ENCODE measurements at regions not wholly inside any gene's neighbourhood (a gene's known extent, or its start where the extent isn't known, plus 50 kb on each side); places are given as distances from the start of the nearest gene placed in this dataset.
A peak's percentile ranks its signal among the peaks of the same experiment; 100 is the strongest.

- no peak for DNase-seq
These were observed 321.9 kb downstream of the ZSWIM6 start for GRCh38 chr5:61653807-61654580.

DNA sequence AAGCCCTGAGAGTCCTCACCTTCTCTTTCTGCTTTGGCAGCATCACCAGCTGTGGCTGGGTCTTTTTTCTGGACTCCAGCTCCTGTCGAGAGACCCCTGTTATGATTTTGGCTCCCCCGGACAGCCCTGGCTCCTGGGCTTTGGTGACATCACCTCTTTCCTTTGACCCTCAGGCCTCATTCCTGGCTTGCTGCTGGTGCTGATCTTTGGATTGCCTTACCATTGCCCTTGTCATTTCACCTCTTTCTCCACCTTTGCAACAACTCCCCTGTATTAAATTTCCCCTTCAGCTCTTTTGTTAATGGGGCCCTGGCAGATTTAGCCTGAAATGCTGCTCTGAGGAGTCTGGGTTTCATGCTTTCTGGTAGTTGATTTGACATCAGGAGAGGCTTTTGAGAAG lies 322.8 kb downstream of the ZSWIM6 start:
- no peak for DNase-seq

- no peak for DNase-seq
These were observed 325.0 kb downstream of the ZSWIM6 start for GRCh38 chr5:61657010-61657409.

GRCh38 chr5:61657686-61658085 lies 325.6 kb downstream of the ZSWIM6 start:
- no peak for DNase-seq

DNA sequence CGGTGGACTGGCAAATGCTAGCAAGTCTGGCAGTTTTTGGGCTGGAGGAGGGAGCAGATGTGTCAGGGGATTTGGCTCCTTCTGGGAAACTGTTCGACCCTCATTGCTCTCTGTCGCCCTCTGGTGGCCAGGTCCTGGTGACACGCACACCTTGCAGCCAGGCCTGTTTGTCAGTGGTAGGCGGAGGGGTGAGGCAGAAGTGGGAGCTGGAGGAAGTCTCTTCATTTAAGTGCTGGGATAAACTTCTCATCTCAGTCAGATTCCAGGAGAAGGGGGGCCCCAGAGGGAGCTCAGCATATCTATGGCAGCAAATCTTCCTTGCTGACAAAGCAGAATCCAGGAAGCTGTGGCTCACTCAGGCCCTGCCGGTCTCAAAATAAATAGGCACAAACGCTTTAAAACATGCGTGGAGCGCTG lies 326.5 kb downstream of the ZSWIM6 start:
- peak; percentile 68 for DNase-seq

DNA sequence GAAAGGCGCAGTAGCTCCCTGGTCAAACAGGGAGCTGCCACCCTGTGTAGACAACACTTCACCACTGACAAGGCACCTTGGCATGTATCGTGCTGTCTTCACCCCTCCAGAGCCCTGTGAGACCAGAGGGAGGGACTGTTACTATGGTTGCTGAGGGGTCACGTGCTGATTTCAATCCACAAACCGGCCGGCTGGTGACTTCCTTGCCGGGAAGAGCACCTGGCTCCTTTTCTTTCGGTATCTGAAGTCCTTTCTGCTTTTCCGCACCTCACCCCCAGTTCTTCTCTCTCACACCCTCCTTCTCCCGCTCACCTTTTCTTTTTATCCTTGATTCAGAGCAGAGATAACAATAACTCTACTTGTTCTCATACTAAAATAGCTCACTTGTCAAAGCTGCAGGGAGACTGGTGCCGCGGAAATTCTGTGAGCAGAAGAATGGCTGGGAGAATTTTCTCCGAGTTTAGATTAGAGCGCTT lies 327.2 kb downstream of the ZSWIM6 start:
- DNase-seq, result no peak

- DNase-seq, result no peak
These were observed 330.6 kb downstream of the ZSWIM6 start for GRCh38 chr5:61662670-61663069.

- no peak for DNase-seq
These were observed 334.1 kb downstream of the ZSWIM6 start for GRCh38 chr5:61666064-61666621.

- DNase-seq, result no peak
These were observed 335.6 kb downstream of the ZSWIM6 start for GRCh38 chr5:61667525-61668218.

DNA sequence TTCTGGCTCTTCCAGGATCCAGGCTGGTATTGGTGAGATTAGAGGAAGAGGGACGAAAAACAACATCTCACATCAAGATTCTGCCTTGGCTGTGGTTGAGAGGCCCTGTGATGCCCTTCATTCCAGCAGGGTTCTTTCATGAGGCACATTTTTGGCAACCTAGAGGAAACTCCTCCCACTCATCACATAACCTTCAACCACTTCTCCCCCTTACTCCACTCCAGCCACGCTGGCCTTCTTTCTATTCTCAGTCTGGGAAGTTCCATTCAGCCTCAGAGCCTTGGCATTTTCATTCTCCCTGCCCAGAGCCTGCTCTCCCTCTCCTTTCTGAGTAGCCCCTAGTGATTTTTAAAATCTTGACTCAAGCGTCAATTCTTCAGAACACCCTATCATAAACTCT lies 337.5 kb downstream of the ZSWIM6 start:
- no peak for DNase-seq

- DNase-seq, result no peak
These were observed 338.9 kb downstream of the ZSWIM6 start for GRCh38 chr5:61670941-61671340.

- no peak for DNase-seq
These were observed 341.1 kb downstream of the ZSWIM6 start for GRCh38 chr5:61673007-61673735.

DNA sequence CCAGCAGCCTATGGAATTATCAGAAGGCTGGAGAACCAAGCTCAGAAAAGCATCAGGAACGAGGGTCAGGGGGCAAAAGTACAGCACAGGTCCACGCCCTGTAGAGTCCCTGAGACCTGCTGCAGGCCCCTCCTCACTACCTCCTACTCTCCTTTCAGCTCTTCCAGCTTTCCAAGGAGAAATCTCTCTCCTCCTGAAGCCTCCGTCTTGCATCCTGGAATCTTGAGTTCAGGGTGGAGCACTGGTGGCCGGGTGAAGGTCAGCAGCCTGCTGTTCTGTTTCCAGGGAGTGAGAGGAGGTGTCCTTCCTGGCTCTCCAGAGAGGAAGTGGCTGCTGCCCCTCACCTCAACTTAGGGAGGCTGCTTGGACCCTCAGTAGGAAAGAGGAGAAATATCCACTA lies 342.3 kb downstream of the ZSWIM6 start:
- DNase-seq, result no peak

GRCh38 chr5:61675015-61675692 lies 343.1 kb downstream of the ZSWIM6 start:
- no peak for DNase-seq

- DNase-seq, result no peak
These were observed 345.2 kb downstream of the ZSWIM6 start for GRCh38 chr5:61677220-61677619.

DNA sequence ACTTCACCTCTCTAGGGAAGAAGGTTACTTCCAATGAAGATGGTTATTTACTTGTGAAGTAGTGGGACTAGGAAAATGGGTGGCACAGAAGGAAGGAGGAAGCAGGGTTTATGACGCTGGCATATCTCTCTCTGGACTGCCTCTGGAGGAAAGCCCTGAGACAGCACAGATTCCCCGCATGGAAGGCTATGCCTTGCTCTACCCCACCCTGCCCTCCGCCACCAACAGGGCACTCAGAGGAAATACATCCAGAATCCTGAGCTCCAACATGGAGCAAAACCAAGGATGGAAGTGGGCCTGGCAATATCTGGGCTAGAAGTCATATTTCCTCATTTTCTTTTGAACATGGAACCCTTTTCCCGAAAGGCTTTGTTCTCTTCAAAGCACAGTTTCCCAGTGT lies 346.9 kb downstream of the ZSWIM6 start:
- no peak for DNase-seq

DNA sequence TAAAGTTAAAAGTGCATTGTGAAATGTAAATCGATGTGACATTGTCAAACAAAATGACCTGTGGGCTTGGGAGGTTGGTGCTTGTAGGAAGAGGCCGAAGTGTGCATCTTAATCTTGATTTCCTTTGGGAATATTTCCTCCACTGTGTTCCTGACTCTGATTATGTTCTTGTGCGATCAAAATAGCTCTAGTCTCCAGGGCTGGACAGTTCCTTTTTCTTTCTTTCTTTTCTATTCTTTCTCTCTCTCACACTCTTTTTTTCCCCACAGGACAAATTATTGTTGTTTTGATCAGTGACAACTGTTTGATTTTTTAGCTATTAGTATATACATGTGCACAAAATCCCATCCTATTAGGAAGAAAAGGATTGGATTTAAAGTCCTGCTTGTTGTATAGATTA lies 347.5 kb downstream of the ZSWIM6 start:
- no peak for DNase-seq

- DNase-seq, result no peak
These were observed 348.2 kb downstream of the ZSWIM6 start for GRCh38 chr5:61680247-61680646.

GRCh38 chr5:61683148-61683547 lies 351.1 kb downstream of the ZSWIM6 start:
- no peak for DNase-seq

DNA sequence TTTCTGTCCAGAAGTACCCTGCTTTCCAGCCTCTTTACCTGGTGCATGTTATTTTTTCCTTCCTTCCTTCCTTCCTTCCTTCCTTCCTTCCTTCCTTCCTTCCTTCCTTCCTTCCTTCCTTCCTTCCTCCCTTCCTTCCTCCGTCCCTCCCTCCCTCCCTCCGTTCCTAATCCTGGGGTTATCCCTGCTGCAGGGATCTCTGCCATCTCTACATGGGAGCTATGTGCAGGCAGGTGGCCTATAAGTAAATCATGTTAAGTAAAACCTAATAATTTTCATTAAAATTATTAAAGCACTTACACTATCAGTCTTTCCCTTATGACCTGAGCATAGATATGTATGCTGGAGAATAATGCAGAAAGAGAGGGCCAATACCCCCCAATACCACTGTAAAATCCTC lies 351.9 kb downstream of the ZSWIM6 start:
- no peak for DNase-seq

DNA sequence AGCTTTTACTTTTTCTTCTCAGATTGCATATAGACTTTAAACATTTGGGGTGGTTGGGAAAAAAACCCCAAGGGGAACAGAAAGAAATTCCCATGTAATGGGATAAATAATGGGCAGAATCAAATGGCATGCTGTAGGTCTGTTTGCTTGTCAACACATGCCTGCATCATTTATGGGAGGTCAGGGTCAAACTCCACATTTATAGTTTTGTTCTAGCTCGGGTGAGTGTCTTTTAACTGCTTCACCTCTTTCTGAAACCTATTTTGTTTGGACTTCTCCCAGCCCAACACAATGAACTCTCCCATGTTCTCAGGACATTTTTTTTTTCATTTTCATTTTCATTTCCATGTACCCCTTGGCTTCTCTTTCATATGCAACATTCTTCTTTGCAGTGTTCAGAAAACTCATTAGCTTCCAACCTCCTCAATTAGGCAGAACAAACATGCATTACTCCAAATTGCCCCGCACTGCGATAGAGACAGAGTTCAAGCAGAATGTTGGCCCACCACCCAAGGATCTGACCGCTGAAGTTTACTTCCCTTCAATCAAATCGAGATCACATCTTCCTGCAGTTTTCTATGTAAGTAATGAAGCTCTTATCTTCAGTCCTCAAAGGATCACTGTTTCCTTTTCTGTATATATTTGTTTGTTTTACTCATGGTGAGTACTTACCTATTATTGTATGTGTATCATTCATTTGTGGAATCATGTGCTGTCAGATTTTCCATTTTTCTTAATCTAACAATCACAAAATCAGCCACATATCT lies 354.6 kb downstream of the ZSWIM6 start:
- no peak for DNase-seq

GRCh38 chr5:61687371-61687770 lies 355.3 kb downstream of the ZSWIM6 start:
- no peak for DNase-seq

Measured in NCI-H187 (cell line).